ENCODE measurements at regions not wholly inside any gene's neighbourhood (a gene's known extent, or its start where the extent isn't known, plus 50 kb on each side); places are given as distances from the start of the nearest gene placed in this dataset.

- Histone ChIP-seq H3K9me3 (ENCODE audit: severe bottlenecking) (no peaks in the 10 kb centered on the region), H3K27me3 (ENCODE audit: insufficient read depth, poor library complexity, severe bottlenecking) (no peaks in the 10 kb centered on the region), H3K36me3 (ENCODE audit: low read depth) (no peaks in the 10 kb centered on the region), H3K4me3 (ENCODE audit: severe bottlenecking) (no peak overlapping the region), H3K27ac (ENCODE audit: poor library complexity, severe bottlenecking) (no peak overlapping the region), H3K4me1 (ENCODE audit: insufficient read depth, poor library complexity, severe bottlenecking) (no peaks in the 10 kb centered on the region)
- DNase-seq (ENCODE audit: low spot score) = no peak
- TF ChIP-seq CTCF (IDR thresholded peaks at IDR 0.05; ENCODE audit: poor library complexity, severe bottlenecking) = no peak
- no peak for ATAC-seq (ENCODE audit: low read depth)
These were observed 133.5 kb downstream of the LMNTD1 start for GRCh38 chr12:25419595-25419994.

GRCh38 chr12:25417071-25417470 lies 136.0 kb downstream of the LMNTD1 start:
- H3K4me3 ChIP-seq (ENCODE audit: severe bottlenecking) = no peak overlapping the region
- no peaks in the 10 kb centered on the region for H3K36me3 ChIP-seq (ENCODE audit: low read depth)
- no peaks in the 10 kb centered on the region for H3K9me3 ChIP-seq (ENCODE audit: severe bottlenecking)
- ATAC-seq (ENCODE audit: low read depth) (no peak), DNase-seq (ENCODE audit: low spot score) (no peak)
- H3K4me1 ChIP-seq (ENCODE audit: insufficient read depth, poor library complexity, severe bottlenecking) = no peaks in the 10 kb centered on the region
- no peak overlapping the region for H3K27ac ChIP-seq (ENCODE audit: poor library complexity, severe bottlenecking)
- TF ChIP-seq CTCF (IDR thresholded peaks at IDR 0.05; ENCODE audit: poor library complexity, severe bottlenecking) = no peak
- no peaks in the 10 kb centered on the region for H3K27me3 ChIP-seq (ENCODE audit: insufficient read depth, poor library complexity, severe bottlenecking)

- no peak for TF ChIP-seq CTCF (IDR thresholded peaks at IDR 0.05; ENCODE audit: poor library complexity, severe bottlenecking)
- no peak for DNase-seq (ENCODE audit: low spot score)
- no peaks in the 10 kb centered on the region for H3K4me1 ChIP-seq (ENCODE audit: insufficient read depth, poor library complexity, severe bottlenecking)
- H3K36me3 ChIP-seq (ENCODE audit: low read depth) = no peaks in the 10 kb centered on the region
- no peak overlapping the region for H3K27ac ChIP-seq (ENCODE audit: poor library complexity, severe bottlenecking)
- H3K9me3 ChIP-seq (ENCODE audit: severe bottlenecking) = no peaks in the 10 kb centered on the region
- no peaks in the 10 kb centered on the region for H3K27me3 ChIP-seq (ENCODE audit: insufficient read depth, poor library complexity, severe bottlenecking)
- H3K4me3 ChIP-seq (ENCODE audit: severe bottlenecking) = no peak overlapping the region
- ATAC-seq (ENCODE audit: low read depth) = no peak
These were observed 136.6 kb downstream of the LMNTD1 start for GRCh38 chr12:25416516-25416915.

- Histone ChIP-seq H3K27ac (ENCODE audit: poor library complexity, severe bottlenecking) (no peak overlapping the region), H3K36me3 (ENCODE audit: low read depth) (no peaks in the 10 kb centered on the region), H3K4me3 (ENCODE audit: severe bottlenecking) (no peak overlapping the region), H3K27me3 (ENCODE audit: insufficient read depth, poor library complexity, severe bottlenecking) (no peaks in the 10 kb centered on the region), H3K4me1 (ENCODE audit: insufficient read depth, poor library complexity, severe bottlenecking) (no peaks in the 10 kb centered on the region), H3K9me3 (ENCODE audit: severe bottlenecking) (no peaks in the 10 kb centered on the region)
- no peak for ATAC-seq (ENCODE audit: low read depth)
- DNase-seq (ENCODE audit: low spot score) = no peak
- no peak for TF ChIP-seq CTCF (IDR thresholded peaks at IDR 0.05; ENCODE audit: poor library complexity, severe bottlenecking)
These were observed 138.1 kb downstream of the LMNTD1 start for GRCh38 chr12:25415004-25415403.

GRCh38 chr12:25412735-25413134 lies 140.3 kb downstream of the LMNTD1 start:
- Histone ChIP-seq H3K27ac (ENCODE audit: poor library complexity, severe bottlenecking) (no peak overlapping the region), H3K4me3 (ENCODE audit: severe bottlenecking) (no peak overlapping the region), H3K27me3 (ENCODE audit: insufficient read depth, poor library complexity, severe bottlenecking) (no peaks in the 10 kb centered on the region), H3K36me3 (ENCODE audit: low read depth) (no peaks in the 10 kb centered on the region), H3K4me1 (ENCODE audit: insufficient read depth, poor library complexity, severe bottlenecking) (no peaks in the 10 kb centered on the region), H3K9me3 (ENCODE audit: severe bottlenecking) (no peaks in the 10 kb centered on the region)
- ATAC-seq (ENCODE audit: low read depth) (no peak), DNase-seq (ENCODE audit: low spot score) (no peak)
- TF ChIP-seq CTCF (IDR thresholded peaks at IDR 0.05; ENCODE audit: poor library complexity, severe bottlenecking) = no peak

Measured in RWPE2 (cell line).